ENCODE measurements at regions not wholly inside any gene's neighbourhood (a gene's known extent, or its start where the extent isn't known, plus 50 kb on each side); places are given as distances from the start of the nearest gene placed in this dataset.

GRCh38 chr3:14319654-14320182 lies 82.7 kb upstream of the SLC6A6 start (continued):
- TF ChIP-seq TBP (IDR thresholded peaks at IDR 0.05; ENCODE audit: low read depth, low read length) (no peak), CTCF (IDR thresholded peaks at IDR 0.05; ENCODE audit: control extremely low read depth in 1 of 3, insufficient read depth in 1 of 3, low read depth in 1 of 3, low read length in 3 of 3) (no peak), HDAC2 (IDR thresholded peaks at IDR 0.05; ENCODE audit: borderline replicate concordance in 1 of 2, low read depth in 2 of 2, low read length in 2 of 2) (no peak), FOSL1 (IDR thresholded peaks at IDR 0.05; ENCODE audit: insufficient read depth, low read depth, low read length) (no peak), KDM4A (IDR thresholded peaks at IDR 0.05; ENCODE audit: low read depth, low read length, severe bottlenecking) (no peak), BRCA1 (IDR thresholded peaks at IDR 0.05; ENCODE audit: low read depth, low read length) (no peak), SRF (IDR thresholded peaks at IDR 0.05; ENCODE audit: low read depth, low read length) (no peak), JUND (IDR thresholded peaks at IDR 0.05; ENCODE audit: low read length) (no peak), SIRT6 (IDR thresholded peaks at IDR 0.05; ENCODE audit: low read length) (no peak), E2F6 (IDR thresholded peaks at IDR 0.05) (peak; percentile 60), ATF3 (IDR thresholded peaks at IDR 0.05; ENCODE audit: insufficient read depth, low read depth, low read length) (peak; percentile 65; the same call in 1 of the 2 replicates), PHF8 (conservative IDR thresholded peaks at IDR 0.05; ENCODE audit: low read depth, low read length) (no peak), POLR2A (IDR thresholded peaks at IDR 0.05; ENCODE audit: control extremely low read depth in 1 of 2, low read depth in 2 of 2, low read length in 2 of 2) (peak in 1 of 2 experiments; percentile 55; a peak in 1 of 3 replicates), SP1 (IDR thresholded peaks at IDR 0.05; ENCODE audit: low read depth, low read length) (peak; percentile 60; the same call in 1 of the 2 replicates), ZNF274 (IDR thresholded peaks at IDR 0.05; ENCODE audit: borderline replicate concordance, extremely low read depth, low read length) (no peak), CREB1 (IDR thresholded peaks at IDR 0.05) (peak; percentile 42; the same call in 1 of the 2 replicates), ASH2L (IDR thresholded peaks at IDR 0.05; ENCODE audit: low read length) (no peak), TAF1 (IDR thresholded peaks at IDR 0.05; ENCODE audit: low read depth, low read length) (peak; percentile 39; the same call in 1 of the 2 replicates), YY1 (IDR thresholded peaks at IDR 0.05; ENCODE audit: low read depth, low read length) (0 out of 2 replicates have a peak, but pooled peaks have one; percentile 25), TEAD4 (IDR thresholded peaks at IDR 0.05; ENCODE audit: low read depth, low read length) (no peak)

Data from H1 (cell line).